H9 (cell line): ENCODE measurements at regions not wholly inside any gene's neighbourhood (a gene's known extent, or its start where the extent isn't known, plus 50 kb on each side); places are given as distances from the start of the nearest gene placed in this dataset.

Experiments used
- DNase-seq: peaks from one replicate; pipeline ENCODE4 v3.0.0-alpha.2; 2017
- H2AFZ ChIP-seq: one replicate; pipeline ENCODE4 v1.6.1; 2013; ENCODE audit warnings: mild to moderate bottlenecking, low read length, control low read depth, moderate library complexity
- H2AK5ac ChIP-seq: 2 replicates; pipeline ENCODE4 v1.6.1; 2013; ENCODE audit warnings: low read length, control low read depth, mixed read lengths; ENCODE audit not compliant: insufficient read length
- H2BK120ac ChIP-seq: one replicate; pipeline ENCODE4 v1.6.1; 2013; ENCODE audit warnings: low read depth, mild to moderate bottlenecking, low read length, control low read depth, inconsistent platforms; ENCODE audit not compliant: poor library complexity, severe bottlenecking
- H2BK12ac ChIP-seq: 2 replicates; pipeline ENCODE4 v1.6.1; 2013; ENCODE audit warnings: low read length, control low read depth, mixed read lengths, low read depth; ENCODE audit not compliant: insufficient read length
- H2BK15ac ChIP-seq: 2 replicates; pipeline ENCODE4 v1.6.1; 2013; ENCODE audit warnings: low read depth, low read length, control low read depth
- H2BK20ac ChIP-seq: one replicate; pipeline ENCODE4 v1.6.1; 2013; ENCODE audit warnings: low read depth, mild to moderate bottlenecking, low read length, control low read depth, inconsistent platforms; ENCODE audit not compliant: poor library complexity, severe bottlenecking
- H2BK5ac ChIP-seq: 2 replicates; pipeline ENCODE4 v1.6.1; 2013; ENCODE audit warnings: low read length, control low read depth, mixed read lengths; ENCODE audit not compliant: insufficient read length
- H3K14ac ChIP-seq: 2 replicates; pipeline ENCODE4 v1.6.1; 2013; ENCODE audit warnings: low read length, control low read depth; ENCODE audit not compliant: insufficient read depth
- H3K18ac ChIP-seq: 2 replicates; pipeline ENCODE4 v1.6.1; 2013; ENCODE audit warnings: low read depth, mild to moderate bottlenecking, mixed read lengths, low read length, control low read depth; ENCODE audit not compliant: insufficient read length
- H3K23ac ChIP-seq: 2 replicates; pipeline ENCODE4 v1.6.1; 2013; ENCODE audit warnings: low read length, control low read depth, mixed read lengths, low read depth; ENCODE audit not compliant: insufficient read length
- H3K23me2 ChIP-seq: 2 replicates; pipeline ENCODE4 v1.6.1; 2013; ENCODE audit warnings: low read depth, mild to moderate bottlenecking, mixed read lengths, low read length, control low read depth; ENCODE audit not compliant: insufficient read length, poor library complexity, severe bottlenecking
- H3K27ac ChIP-seq: 2 replicates; pipeline ENCODE4 v1.5.1; 2013; ENCODE audit warnings: low read length, control low read depth, mixed read lengths, low read depth; ENCODE audit not compliant: insufficient read length
- H3K27me3 ChIP-seq: 2 replicates; pipeline ENCODE4 v1.6.1; 2013; ENCODE audit warnings: low read length, control low read depth, inconsistent platforms; ENCODE audit not compliant: insufficient read depth
- H3K4ac ChIP-seq: 2 replicates; pipeline ENCODE4 v1.6.1; 2013; ENCODE audit warnings: low read depth, mild to moderate bottlenecking, control low read depth, inconsistent platforms, low read length, moderate library complexity
- H3K4me1 ChIP-seq: 2 replicates; pipeline ENCODE4 v1.6.1; 2013; ENCODE audit warnings: low read length, control low read depth, inconsistent platforms; ENCODE audit not compliant: insufficient read depth
- H3K4me2 ChIP-seq: 2 replicates; pipeline ENCODE4 v1.6.1; 2013; ENCODE audit warnings: low read length, control low read depth, mixed read lengths; ENCODE audit not compliant: insufficient read length, insufficient read depth
- H3K56ac ChIP-seq: 2 replicates; pipeline ENCODE4 v1.6.1; 2013; ENCODE audit warnings: low read depth, mild to moderate bottlenecking, mixed read lengths, low read length, control low read depth; ENCODE audit not compliant: insufficient read length
- H3K79me1 ChIP-seq: 2 replicates; pipeline ENCODE4 v1.6.1; 2013; ENCODE audit warnings: low read depth, mild to moderate bottlenecking, moderate library complexity, low read length, control low read depth, inconsistent platforms; ENCODE audit not compliant: insufficient read depth, poor library complexity, severe bottlenecking
- H3K79me2 ChIP-seq: 2 replicates; pipeline ENCODE4 v1.6.1; 2013; ENCODE audit warnings: low read length, control low read depth, inconsistent platforms; ENCODE audit not compliant: insufficient read depth
- H3K9ac ChIP-seq: 2 replicates; pipeline ENCODE4 v1.6.1; 2013; ENCODE audit warnings: low read length, control low read depth, mixed read lengths; ENCODE audit not compliant: insufficient read length; ENCODE audit errors: extremely low read depth
- H3K9me3 ChIP-seq: one replicate; pipeline ENCODE4 v1.6.1; 2013; ENCODE audit warnings: low read depth, low read length, inconsistent platforms; ENCODE audit not compliant: control insufficient read depth
- H3T11ph ChIP-seq: one replicate; pipeline ENCODE4 v1.6.1; 2013; ENCODE audit warnings: mild to moderate bottlenecking, low read length, control low read depth, inconsistent platforms
- H4K20me1 ChIP-seq: one replicate; pipeline ENCODE4 v1.6.1; 2013; ENCODE audit not compliant: control insufficient read depth, insufficient read length, insufficient read depth
- H4K5ac ChIP-seq: 2 replicates; pipeline ENCODE4 v1.6.1; 2013; ENCODE audit warnings: low read depth, mild to moderate bottlenecking, mixed read lengths, low read length, control low read depth; ENCODE audit not compliant: insufficient read length
- H4K8ac ChIP-seq: replicated peaks from 2 replicates; pipeline ENCODE4 v1.6.1; 2013; ENCODE audit warnings: low read length, control low read depth, mixed read lengths, low read depth; ENCODE audit not compliant: insufficient read length
- H4K91ac ChIP-seq: 2 replicates; pipeline ENCODE4 v1.6.1; 2013; ENCODE audit warnings: low read depth, mild to moderate bottlenecking, moderate library complexity, mixed read lengths, low read length, control low read depth; ENCODE audit not compliant: insufficient read length
- H3K27ac Mint-ChIP-seq, 3 experiments: 2 replicates in 2 of 3; 3 replicates in 1 of 3; pipeline ENCODE4 v1.8.0; 2020 to 2021; ENCODE audit warnings: mixed read lengths in 3 of 3, mild to moderate bottlenecking in 1 of 3, moderate library complexity in 1 of 3
- H3K27me3 Mint-ChIP-seq: 2 replicates; pipeline ENCODE4 v1.8.0; 2021; ENCODE audit warnings: low read depth, mild to moderate bottlenecking, moderate library complexity, mixed read lengths
- H3K36me3 Mint-ChIP-seq, 3 experiments: 2 replicates in 2 of 3; 3 replicates in 1 of 3; pipeline ENCODE4 v1.8.0; 2020 to 2021; ENCODE audit warnings: low read depth in 3 of 3, mixed read lengths in 3 of 3; ENCODE audit not compliant: insufficient read depth in 1 of 3
- H3K4me1 Mint-ChIP-seq, 2 experiments: 2 replicates each; pipeline ENCODE4 v1.8.0; 2020; ENCODE audit warnings: mixed read lengths in 2 of 2
- H3K4me3 Mint-ChIP-seq, 2 experiments: 2 replicates in 1 of 2; 3 replicates in 1 of 2; pipeline ENCODE4 v1.8.0; 2020 to 2021; ENCODE audit warnings: mild to moderate bottlenecking in 2 of 2, mixed read lengths in 2 of 2, moderate library complexity in 1 of 2
- H3K9me3 Mint-ChIP-seq, 2 experiments: 2 replicates in 1 of 2; 3 replicates in 1 of 2; pipeline ENCODE4 v1.8.0; 2020; ENCODE audit warnings: mild to moderate bottlenecking in 2 of 2, mixed read lengths in 2 of 2, moderate library complexity in 1 of 2
- WGBS: extraction: QIAGEN DNeasy Blood & Tissue Kit; methylation state at CpG from one replicate; pipeline ENCODE4 v1.1.7; 2013; ENCODE audit warnings: missing lambda C conversion rate, low lambda C conversion rate, mixed read lengths; ENCODE audit not compliant: insufficient read length; ENCODE audit errors: extremely low coverage; 5-methylcytosine and 5-hydroxymethylcytosine counted together
- TF ChIP-seq, protein P1 (sequence below): fragments of 200-600 bp; sonication (generic); conservative IDR thresholded peaks from 3 replicates; pipeline ENCODE4 v1.8.0; 2021; ENCODE audit warnings: antibody characterized with exemption, mild to moderate bottlenecking

DNA sequence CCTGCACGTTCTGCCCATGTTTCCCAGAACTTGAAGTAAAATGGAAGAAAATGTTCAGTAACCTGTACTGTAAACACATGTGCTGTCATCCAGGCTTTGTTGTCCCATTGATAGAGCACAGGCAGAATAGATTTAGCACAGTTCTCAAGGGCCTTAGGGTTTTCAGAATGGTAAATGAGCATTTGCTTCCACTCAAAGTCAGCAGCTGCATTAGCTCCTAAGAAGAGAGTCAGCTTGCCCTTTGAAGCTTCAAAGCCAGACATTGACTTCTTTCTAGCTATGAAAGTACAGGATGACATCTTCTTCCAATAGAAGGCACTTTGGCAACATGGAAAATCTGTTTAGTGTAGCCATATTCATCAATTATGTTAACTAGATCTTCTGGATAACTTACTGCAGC is 76.2 kb upstream of the TMEM108 start:
- no peak for DNase-seq
- WGBS: no CpG with 5 or more reads among the region's 1 CpG
- Histone ChIP-seq H3K23ac (no peak overlapping the region), H2BK20ac (no peak overlapping the region), H2AK5ac (no peak overlapping the region), H2AFZ (no peak overlapping the region), H3K79me2 (no peaks in the 10 kb centered on the region), H2BK12ac (no peak overlapping the region), H3K18ac (no peak overlapping the region), H3K79me1 (no peaks in the 10 kb centered on the region), H3K4ac (no peak overlapping the region), H3K4me2 (no peak overlapping the region), H3K9ac (no peak overlapping the region), H3K23me2 (no peaks in the 10 kb centered on the region), H2BK120ac (no peak overlapping the region), H4K20me1 (no peaks in the 10 kb centered on the region), H4K91ac (no peak overlapping the region), H3T11ph (no peak overlapping the region), H3K9me3 (no peaks in the 10 kb centered on the region), H4K8ac (no peak overlapping the region), H2BK15ac (no peak overlapping the region), H3K56ac (no peak overlapping the region), H3K14ac (no peak overlapping the region), H3K4me1 (no peaks in the 10 kb centered on the region), H3K27ac (no peak overlapping the region), H2BK5ac (no peak overlapping the region), H4K5ac (no peak overlapping the region), H3K27me3 (no peaks in the 10 kb centered on the region)
- no peak overlapping the region for H3K27ac Mint-ChIP-seq
- TF ChIP-seq, protein P1, sequence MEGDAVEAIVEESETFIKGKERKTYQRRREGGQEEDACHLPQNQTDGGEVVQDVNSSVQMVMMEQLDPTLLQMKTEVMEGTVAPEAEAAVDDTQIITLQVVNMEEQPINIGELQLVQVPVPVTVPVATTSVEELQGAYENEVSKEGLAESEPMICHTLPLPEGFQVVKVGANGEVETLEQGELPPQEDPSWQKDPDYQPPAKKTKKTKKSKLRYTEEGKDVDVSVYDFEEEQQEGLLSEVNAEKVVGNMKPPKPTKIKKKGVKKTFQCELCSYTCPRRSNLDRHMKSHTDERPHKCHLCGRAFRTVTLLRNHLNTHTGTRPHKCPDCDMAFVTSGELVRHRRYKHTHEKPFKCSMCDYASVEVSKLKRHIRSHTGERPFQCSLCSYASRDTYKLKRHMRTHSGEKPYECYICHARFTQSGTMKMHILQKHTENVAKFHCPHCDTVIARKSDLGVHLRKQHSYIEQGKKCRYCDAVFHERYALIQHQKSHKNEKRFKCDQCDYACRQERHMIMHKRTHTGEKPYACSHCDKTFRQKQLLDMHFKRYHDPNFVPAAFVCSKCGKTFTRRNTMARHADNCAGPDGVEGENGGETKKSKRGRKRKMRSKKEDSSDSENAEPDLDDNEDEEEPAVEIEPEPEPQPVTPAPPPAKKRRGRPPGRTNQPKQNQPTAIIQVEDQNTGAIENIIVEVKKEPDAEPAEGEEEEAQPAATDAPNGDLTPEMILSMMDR: no peak
- H3K4me3 Mint-ChIP-seq: no peak overlapping the region
- peaks cover 8% of the 10 kb centered on the region for H3K27me3 Mint-ChIP-seq
- peaks cover 5 to 6% of the 10 kb centered on the region in 2 experiments; a peak in 3 of 4 replicates for H3K4me1 Mint-ChIP-seq
- no peaks in the 10 kb centered on the region for H3K36me3 Mint-ChIP-seq
- no peaks in the 10 kb centered on the region; a peak in 1 of 5 replicates for H3K9me3 Mint-ChIP-seq
